ENCODE measurements at regions not wholly inside any gene's neighbourhood (a gene's known extent, or its start where the extent isn't known, plus 50 kb on each side); places are given as distances from the start of the nearest gene placed in this dataset.
"Not testable (repeated sequence)": the region's sequence is repeated elsewhere in the genome, so short reads cannot be mapped to it uniquely, and the experiment has no call there.

DNA sequence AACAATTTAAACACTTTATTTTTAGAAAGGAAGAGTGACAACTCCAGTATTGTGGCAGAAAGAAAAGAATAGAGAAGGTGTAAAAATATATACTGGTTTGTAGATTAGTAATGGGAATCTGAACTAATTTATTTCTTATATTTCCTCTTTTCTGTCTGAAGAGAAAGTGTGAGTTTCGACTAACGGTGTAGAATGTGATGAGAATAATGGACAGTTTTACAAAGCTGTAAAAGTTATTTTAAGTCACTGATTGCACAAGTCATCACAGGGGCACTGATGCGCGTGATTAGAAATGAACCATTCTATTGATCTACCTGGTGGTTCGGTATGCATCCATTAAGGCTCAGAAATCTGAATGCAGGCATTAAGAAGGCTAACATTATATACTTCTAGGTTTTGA lies 158.5 kb upstream of the ATXN7L3B start:
- no peak for DNase-seq (ENCODE audit: low spot score)

DNA sequence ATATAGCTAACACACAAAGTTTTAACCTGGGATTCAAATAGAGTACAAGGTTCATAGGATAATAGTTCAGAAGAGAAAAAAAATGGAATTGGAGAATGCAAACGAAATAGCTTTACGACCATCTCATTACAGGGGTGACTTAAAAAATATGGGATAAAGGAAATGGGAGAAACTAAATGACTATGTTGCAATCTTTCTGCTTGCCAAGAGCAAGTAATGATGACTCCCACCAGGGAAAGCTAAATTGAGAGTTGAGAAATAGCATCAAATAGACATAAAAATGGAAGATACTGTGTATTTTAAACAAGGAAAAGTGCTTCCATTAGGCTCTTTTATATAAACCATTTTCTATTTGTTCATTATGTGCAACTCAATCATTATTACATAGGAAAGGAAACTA lies 155.7 kb upstream of the ATXN7L3B start:
- DNase-seq (ENCODE audit: low spot score), result no peak

DNA sequence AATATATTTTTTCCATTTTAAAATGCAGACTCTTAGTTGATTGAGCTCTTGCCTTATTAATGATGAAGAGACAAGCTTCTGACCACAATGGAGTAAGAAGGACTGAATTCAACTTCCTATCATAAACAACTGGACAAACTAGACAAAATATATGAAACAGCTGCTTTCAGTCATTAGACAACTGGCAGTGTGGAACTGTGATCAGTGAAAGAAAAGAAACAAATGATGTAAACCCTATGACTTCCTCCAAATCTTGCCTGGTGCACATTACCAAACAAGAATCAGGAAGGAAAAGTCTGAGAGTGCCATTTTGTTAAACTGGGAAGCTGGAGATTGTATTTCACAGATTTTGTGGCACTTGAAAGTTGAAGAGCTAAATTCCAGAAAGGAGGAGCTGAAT lies 154.7 kb upstream of the ATXN7L3B start:
- DNase-seq (ENCODE audit: low spot score), result no peak

DNA sequence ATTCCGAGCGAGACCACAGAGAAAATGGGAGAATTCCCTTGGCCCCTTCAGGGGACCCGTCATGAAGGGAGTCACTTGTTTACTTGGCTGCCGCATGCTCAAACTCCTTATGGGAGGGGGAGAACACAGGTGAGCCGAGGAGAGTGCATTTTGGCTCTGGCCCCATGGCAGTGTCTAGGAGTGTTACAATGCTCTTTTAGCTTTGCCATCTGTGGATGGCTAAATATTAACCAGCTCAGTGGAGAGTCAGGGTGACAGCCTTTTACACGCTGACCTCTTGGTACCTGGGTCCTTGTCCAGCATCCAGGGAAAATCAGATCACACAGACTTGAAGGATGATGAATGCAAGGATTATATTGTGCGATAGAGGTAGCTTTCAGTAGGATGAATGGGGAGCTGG lies 146.4 kb upstream of the ATXN7L3B start:
- no peak for DNase-seq (ENCODE audit: low spot score)

DNA sequence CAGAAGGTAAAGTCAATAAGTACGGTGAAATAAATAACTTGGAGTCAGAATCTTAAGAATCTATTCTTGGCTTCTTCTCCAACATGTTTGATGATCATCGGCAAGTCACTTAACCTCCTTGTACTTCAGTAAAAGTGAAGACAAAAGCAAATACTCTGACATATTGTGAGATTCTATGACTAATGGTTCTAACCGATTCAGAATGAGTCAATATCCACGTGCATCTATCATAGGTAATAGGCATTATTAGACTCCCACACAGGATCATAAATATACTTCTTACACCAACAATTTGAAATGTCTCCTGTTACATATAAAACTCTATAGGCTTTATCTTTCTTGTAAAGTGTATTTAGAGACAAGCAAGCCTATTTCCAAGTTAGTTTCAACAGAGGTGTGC lies 144.4 kb upstream of the ATXN7L3B start:
- no peak for DNase-seq (ENCODE audit: low spot score)

DNA sequence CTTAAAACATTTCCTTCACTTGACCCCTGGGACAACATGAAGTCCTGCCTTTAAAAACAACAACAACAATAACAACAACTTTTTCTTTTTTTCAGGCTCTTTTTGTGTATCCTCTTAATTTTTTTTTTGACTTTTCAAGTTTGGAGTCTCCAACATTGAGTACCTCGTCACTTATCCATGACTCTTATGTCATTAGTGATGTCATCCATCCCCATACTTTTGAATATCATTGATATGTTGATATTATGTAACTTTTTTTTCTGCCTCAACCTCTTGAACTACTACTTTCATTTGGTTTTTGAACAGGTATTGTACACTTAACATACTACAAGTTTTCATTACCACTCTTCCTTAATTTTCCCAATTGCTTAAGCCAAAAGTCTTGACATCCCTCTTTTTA lies 143.0 kb upstream of the ATXN7L3B start:
- DNase-seq (ENCODE audit: low spot score), result no peak

- no peak for DNase-seq (ENCODE audit: low spot score)
These were observed 136.6 kb upstream of the ATXN7L3B start for GRCh38 chr12:74401035-74401434.

DNA sequence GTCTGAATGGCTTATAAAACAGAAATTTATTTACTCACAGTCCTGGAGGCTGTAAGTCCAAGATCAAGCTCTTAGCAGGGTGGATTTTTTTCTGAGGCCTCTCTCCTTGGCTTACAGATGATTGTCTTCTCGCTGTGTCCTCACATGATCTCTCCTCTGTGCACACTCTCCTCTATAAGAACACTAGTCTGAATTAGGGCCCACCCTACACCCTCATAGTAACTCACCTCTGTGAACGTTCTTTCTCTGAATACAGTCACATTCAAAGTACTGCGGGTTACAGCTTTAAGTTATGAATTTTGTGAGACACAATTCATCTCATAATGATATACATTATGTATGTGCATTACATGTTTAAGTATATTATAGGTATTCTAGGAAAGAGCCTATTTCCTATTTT lies 135.7 kb upstream of the ATXN7L3B start:
- DNase-seq (ENCODE audit: low spot score), result no peak

DNA sequence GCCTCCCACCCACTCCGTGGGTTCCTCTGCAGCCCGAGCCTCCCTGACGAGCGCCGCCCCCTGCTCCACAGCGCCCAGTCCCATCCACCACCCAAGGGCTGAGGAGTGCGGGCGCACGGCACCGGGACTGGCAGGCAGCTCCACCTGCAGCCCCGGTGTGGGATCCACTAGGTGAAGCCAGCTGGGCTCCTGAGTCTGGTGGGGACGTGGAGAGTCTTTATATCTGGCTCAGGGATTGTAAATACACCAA lies 134.5 kb upstream of the ATXN7L3B start:
- not testable (repeated sequence) for DNase-seq (ENCODE audit: low spot score)

DNA sequence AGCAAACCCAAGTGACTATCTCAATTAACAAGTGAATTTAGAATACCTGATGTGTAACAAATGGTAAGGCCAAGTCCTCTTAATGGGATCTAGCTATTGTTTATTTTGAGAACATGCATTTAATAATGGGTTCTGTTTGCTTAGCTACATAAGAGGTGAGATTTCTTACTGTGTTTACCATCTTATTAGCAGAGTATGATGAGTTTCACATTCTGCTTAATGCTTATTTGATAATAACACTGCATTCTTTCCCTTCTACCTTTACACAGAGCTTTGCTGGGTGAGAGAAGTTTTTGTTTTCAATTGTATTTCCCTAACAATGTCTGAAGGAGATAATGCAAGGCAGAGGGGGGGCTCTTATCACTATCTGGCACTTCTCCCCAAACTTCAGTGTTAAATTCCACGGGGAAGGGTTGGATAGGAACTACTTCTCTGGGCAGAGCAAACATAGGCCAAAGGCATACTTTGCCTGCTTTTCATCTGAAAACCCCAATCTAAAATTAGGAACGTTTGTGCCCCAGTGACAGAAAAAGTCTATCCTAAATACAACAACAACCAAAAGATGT lies 129.0 kb upstream of the ATXN7L3B start:
- DNase-seq (ENCODE audit: low spot score), result no peak

- DNase-seq (ENCODE audit: low spot score), result no peak
These were observed 124.9 kb upstream of the ATXN7L3B start for GRCh38 chr12:74412606-74413230.

- DNase-seq (ENCODE audit: low spot score), result peak; percentile 5
These were observed 122.0 kb upstream of the ATXN7L3B start for GRCh38 chr12:74415633-74416032.

DNA sequence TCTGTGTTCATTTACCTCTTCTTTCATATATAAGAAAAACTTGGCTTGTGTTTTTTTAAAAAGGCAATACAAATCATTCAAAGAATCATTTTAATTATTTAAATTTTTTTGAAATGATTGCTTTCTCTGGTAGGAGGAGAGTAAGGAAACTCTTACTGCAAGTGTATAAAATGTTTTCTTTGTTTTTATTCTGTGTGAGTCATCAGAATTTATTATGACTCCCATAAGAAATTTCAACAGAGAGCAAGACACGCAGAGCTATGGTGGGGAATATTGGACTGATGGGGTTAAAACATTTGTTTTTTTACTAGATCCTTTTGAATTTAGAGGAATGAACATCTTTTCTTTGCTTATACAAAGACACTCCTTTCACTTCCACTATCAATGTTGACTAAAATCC lies 119.1 kb upstream of the ATXN7L3B start:
- no peak for DNase-seq (ENCODE audit: low spot score)

DNA sequence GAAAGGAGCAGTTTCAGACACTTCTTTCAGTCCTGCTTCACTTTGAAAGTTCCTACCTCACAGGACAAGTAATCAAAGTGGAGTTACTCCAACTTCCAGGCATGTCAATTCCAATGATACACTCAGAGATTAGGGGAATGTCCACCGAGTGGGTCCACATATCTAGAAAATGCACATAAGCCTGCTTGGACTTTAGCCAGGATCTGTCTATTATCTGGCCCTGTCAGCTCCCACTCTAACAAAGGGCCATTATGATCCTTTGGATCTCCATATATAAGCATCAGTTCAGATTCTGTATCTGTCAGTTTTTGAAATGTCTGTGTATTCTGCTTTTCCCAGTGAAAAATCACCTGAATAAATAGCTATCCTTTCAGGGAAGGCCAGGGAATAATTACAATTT lies 112.9 kb upstream of the ATXN7L3B start:
- DNase-seq (ENCODE audit: low spot score), result no peak

DNA sequence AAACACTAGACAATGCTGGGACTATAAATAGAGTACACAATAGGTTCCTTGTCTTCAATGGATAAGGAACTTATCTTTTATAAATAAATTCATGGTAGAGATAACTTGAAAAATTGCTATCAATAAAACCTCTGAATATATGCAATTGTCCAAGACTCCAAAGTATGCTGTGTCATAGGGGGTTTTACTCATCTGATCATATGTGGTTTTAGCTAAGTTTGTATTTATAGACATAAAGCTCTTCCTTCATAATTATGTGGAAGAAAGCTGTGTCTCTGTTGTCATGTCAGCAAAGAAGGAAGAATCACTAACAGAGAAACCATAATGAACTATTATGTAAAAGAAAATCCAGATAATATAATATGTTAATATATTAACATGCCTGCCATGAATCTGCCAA lies 111.5 kb upstream of the ATXN7L3B start:
- DNase-seq (ENCODE audit: low spot score), result no peak

GRCh38 chr12:74429535-74429934 lies 108.1 kb upstream of the ATXN7L3B start:
- no peak for DNase-seq (ENCODE audit: low spot score)

- no peak for DNase-seq (ENCODE audit: low spot score)
These were observed 105.8 kb upstream of the ATXN7L3B start for GRCh38 chr12:74431801-74432200.

DNA sequence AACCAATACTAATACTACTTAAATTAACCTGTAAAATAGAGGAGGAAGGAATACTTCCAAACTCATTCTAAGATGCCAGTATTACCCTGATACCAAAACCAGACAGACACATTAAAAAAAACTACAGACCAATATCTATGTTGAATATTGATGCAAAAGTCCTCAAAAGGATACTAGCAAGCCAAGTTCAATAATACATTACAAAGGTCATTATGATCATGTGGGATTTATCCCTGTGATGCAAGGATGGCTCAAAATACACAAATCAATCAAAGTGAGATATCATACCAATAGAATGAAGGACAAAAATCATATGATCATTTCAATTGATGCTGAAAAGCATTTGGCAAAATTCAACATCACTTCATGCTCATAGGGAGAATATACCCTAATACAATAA lies 97.2 kb upstream of the ATXN7L3B start:
- no peak for DNase-seq (ENCODE audit: low spot score)

- no peak for DNase-seq (ENCODE audit: low spot score)
These were observed 95.8 kb upstream of the ATXN7L3B start for GRCh38 chr12:74441872-74442271.

DNA sequence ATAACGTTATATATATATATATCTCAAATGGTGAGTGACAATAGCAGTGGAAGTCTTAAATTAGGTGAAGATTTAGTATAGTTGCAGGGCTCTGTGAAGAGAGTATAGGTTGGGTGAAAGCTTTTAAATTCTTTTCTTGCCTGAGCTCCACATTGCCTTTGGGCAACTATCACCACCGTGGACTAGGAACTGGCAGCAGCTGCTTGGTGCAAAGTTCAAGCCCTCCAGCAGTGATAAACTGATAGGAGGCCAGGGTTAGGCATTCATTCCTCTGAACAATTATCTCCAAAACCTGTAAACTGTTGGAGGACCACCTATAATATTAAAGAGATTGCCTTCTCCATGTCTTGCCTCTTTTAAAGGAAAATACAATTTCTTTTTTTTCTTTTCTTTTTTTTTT lies 91.2 kb upstream of the ATXN7L3B start:
- DNase-seq (ENCODE audit: low spot score), result no peak

- peak; percentile 1 for DNase-seq (ENCODE audit: low spot score)
These were observed 87.8 kb upstream of the ATXN7L3B start for GRCh38 chr12:74449872-74450271.

GRCh38 chr12:74454109-74454508 lies 83.5 kb upstream of the ATXN7L3B start:
- DNase-seq (ENCODE audit: low spot score), result no peak

- no peak for DNase-seq (ENCODE audit: low spot score)
These were observed 82.2 kb upstream of the ATXN7L3B start for GRCh38 chr12:74455429-74455828.

- DNase-seq (ENCODE audit: low spot score), result no peak
These were observed 81.2 kb upstream of the ATXN7L3B start for GRCh38 chr12:74456431-74456830.

- no peak for DNase-seq (ENCODE audit: low spot score)
These were observed 69.2 kb upstream of the ATXN7L3B start for GRCh38 chr12:74468401-74468800.

Data from hepatic stellate cell (primary cell).